ENCODE measurements at regions not wholly inside any gene's neighbourhood (a gene's known extent, or its start where the extent isn't known, plus 50 kb on each side); places are given as distances from the start of the nearest gene placed in this dataset.

DNA sequence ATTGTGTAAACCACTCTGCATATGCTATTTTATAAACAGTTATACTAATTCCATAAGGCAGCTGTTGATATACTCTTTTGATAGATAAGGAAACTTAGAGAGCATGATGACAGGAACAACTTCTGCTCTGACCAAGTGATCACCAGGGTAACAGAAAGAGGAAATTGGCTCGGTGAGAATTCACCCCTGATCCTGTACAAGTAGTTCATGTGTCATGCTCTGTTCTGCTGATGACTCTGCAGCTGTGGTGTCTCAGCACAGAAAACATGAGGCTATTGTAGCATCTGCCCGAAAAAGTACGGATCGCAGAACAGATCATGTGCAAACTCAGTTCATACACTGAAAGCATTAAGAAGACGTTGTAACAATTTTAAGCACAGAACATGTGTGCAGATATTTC lies 345.0 kb downstream of the LRIG3 start:
- Mint-ChIP-seq H3K9me3 (no peaks in the 10 kb centered on the region), H3K4me3 (no peak overlapping the region), H3K4me1 (ENCODE audit: low read depth) (no peaks in the 10 kb centered on the region), H3K27ac (no peak overlapping the region), H3K36me3 (no peaks in the 10 kb centered on the region), H3K27me3 (no peaks in the 10 kb centered on the region)
- POLR2A ChIA-PET: no interaction called here
- intact Hi-C loops (cut with micrococcal nuclease): no loop called here
- CTCF ChIA-PET: no interaction called here
- no peak for DNase-seq

DNA sequence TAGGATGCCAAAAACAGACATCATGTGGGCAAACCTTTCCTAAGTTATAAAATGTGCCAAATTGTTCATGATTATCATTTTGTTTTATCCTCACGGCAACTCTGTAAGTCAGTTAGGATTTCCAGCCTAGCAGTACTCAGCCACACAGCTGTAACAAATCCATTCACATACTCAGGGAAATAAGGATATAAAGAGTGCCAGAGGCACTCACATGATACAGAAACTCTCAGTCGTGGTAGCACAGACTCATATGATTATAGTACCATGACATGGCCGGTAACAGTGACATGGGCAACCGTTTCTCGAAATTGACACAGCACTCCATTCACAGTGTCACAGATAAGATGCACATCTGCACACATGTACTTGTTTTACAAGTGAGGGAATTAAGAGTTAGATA lies 344.2 kb downstream of the LRIG3 start:
- H3K36me3 Mint-ChIP-seq: no peaks in the 10 kb centered on the region
- H3K4me1 Mint-ChIP-seq (ENCODE audit: low read depth): no peaks in the 10 kb centered on the region
- H3K9me3 Mint-ChIP-seq: no peaks in the 10 kb centered on the region
- no peaks in the 10 kb centered on the region for H3K27me3 Mint-ChIP-seq
- ChIA-PET POLR2A (no interaction called here), CTCF (no interaction called here)
- H3K27ac Mint-ChIP-seq: no peak overlapping the region
- intact Hi-C loops (cut with micrococcal nuclease): no loop called here
- no peak overlapping the region for H3K4me3 Mint-ChIP-seq
- no peak for DNase-seq

DNA sequence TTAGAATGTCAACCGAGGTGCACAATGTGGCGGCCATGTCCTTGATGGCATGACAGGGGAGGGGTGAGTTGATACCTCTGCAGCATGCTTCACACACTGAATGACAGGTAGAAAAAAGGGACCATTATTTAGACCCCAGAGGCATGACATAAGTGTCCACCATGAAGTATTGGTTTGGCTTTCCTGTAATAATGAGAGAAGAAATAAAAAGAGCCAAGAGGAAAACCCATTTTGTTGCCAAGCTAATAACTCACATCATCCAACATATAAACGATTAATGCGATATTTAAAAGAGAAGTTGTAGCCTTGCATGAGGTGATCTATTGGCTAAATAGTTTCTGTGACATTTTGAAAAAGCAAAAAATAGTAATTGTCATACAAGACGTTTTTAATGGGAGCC lies 343.4 kb downstream of the LRIG3 start:
- CTCF ChIA-PET: no interaction called here
- no peak overlapping the region for H3K27ac Mint-ChIP-seq
- H3K9me3 Mint-ChIP-seq: no peaks in the 10 kb centered on the region
- DNase-seq: no peak
- no peaks in the 10 kb centered on the region for H3K4me1 Mint-ChIP-seq (ENCODE audit: low read depth)
- no peaks in the 10 kb centered on the region for H3K27me3 Mint-ChIP-seq
- intact Hi-C loops (cut with micrococcal nuclease): no loop called here
- no peaks in the 10 kb centered on the region for H3K36me3 Mint-ChIP-seq
- POLR2A ChIA-PET: no interaction called here
- H3K4me3 Mint-ChIP-seq: no peak overlapping the region

DNA sequence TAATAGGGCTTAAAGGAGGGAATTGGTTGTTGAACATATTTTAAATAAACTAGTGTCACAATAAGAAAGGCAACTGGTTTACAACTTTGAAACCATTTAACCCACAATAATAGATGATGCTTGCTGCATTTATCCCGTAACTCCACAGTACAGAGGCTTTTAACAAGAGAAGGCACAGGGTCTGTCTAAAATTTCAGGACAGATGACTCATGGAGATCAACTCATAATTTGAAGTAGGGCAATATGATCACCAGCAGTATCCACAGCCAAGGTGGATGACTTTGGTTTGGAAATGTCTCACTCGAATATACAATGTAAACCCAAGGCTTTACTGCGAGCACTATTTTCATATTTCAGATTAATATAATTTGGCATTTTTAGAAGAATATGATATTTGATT lies 340.2 kb downstream of the LRIG3 start:
- no peak for DNase-seq
- Mint-ChIP-seq H3K4me1 (ENCODE audit: low read depth) (no peaks in the 10 kb centered on the region), H3K9me3 (no peaks in the 10 kb centered on the region), H3K4me3 (no peak overlapping the region), H3K27ac (no peak overlapping the region), H3K27me3 (no peaks in the 10 kb centered on the region), H3K36me3 (no peaks in the 10 kb centered on the region)
- CTCF ChIA-PET: no interaction called here
- POLR2A ChIA-PET: no interaction called here
- intact Hi-C loops (cut with micrococcal nuclease): no loop called here

DNA sequence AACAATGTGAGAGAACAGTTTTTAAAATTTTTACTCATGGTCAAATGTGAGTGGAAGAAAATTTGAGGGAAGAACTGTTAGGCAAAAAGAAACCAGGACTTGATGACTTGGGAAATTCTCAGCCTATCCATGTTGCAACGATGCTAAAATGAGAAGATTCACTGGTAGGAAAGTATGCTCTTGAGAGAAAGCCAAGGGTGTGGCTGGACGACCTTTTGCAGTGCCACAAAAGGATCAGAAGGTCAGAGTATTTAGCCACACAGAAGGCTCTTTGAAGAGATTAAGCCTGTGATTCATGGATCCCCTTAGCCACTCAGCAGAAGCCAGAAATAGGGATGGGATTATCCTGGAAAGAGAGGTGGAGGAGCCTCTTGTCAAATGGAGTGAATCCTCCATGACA lies 336.8 kb downstream of the LRIG3 start:
- Mint-ChIP-seq H3K4me3 (no peak overlapping the region), H3K4me1 (ENCODE audit: low read depth) (no peaks in the 10 kb centered on the region), H3K9me3 (no peaks in the 10 kb centered on the region), H3K27me3 (no peaks in the 10 kb centered on the region), H3K36me3 (no peaks in the 10 kb centered on the region), H3K27ac (no peak overlapping the region)
- no peak for DNase-seq
- intact Hi-C loops (cut with micrococcal nuclease): no loop called here
- POLR2A ChIA-PET: no interaction called here
- CTCF ChIA-PET: no interaction called here

DNA sequence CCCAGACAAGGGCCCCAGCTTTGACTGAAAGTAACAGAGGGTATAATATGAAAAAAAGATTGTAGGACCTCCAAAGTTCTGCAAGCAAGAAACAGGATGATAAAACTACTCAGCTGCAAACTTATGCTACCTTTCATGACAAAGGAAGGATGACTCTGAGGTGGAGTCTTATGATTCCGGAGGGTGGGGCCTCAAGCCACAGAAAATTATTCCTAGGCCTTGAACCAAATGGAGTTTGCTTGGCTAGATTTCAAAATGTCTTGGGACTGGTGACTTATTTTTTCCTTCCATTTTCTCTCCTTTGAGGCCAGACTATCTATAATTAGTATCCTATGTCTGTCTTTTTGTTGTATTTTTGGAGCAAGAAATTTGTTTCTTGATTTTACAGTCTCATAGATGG lies 336.4 kb downstream of the LRIG3 start:
- Mint-ChIP-seq H3K27me3 (no peaks in the 10 kb centered on the region), H3K36me3 (no peaks in the 10 kb centered on the region), H3K9me3 (no peaks in the 10 kb centered on the region), H3K4me3 (no peak overlapping the region), H3K27ac (no peak overlapping the region), H3K4me1 (ENCODE audit: low read depth) (no peaks in the 10 kb centered on the region)
- ChIA-PET POLR2A (no interaction called here), CTCF (no interaction called here)
- intact Hi-C loops (cut with micrococcal nuclease): no loop called here
- DNase-seq: no peak

DNA sequence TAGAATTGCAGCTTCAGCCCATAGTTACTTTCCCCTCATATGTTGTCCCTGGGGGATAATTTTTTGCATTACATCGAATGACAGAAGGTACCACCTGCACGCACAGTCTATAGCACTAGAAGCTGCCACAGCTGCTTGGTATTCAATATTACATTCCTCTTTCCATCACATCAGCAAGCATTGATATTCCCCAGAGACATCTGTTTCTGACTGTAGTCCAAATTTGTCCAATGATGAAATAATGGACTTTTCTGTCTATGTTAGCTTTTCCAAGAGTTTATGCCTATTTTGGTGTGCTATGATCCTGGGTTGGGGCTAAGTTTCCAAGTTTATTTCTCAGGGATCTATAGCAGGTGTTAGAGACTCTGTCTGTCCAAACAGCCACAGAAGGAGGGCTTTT lies 335.4 kb downstream of the LRIG3 start:
- intact Hi-C loops (cut with micrococcal nuclease): no loop called here
- ChIA-PET POLR2A (no interaction called here), CTCF (no interaction called here)
- no peaks in the 10 kb centered on the region for H3K36me3 Mint-ChIP-seq
- H3K9me3 Mint-ChIP-seq: no peaks in the 10 kb centered on the region
- H3K27me3 Mint-ChIP-seq: no peaks in the 10 kb centered on the region
- no peak for DNase-seq
- H3K4me1 Mint-ChIP-seq (ENCODE audit: low read depth): no peaks in the 10 kb centered on the region
- no peak overlapping the region for H3K27ac Mint-ChIP-seq
- H3K4me3 Mint-ChIP-seq: no peak overlapping the region

DNA sequence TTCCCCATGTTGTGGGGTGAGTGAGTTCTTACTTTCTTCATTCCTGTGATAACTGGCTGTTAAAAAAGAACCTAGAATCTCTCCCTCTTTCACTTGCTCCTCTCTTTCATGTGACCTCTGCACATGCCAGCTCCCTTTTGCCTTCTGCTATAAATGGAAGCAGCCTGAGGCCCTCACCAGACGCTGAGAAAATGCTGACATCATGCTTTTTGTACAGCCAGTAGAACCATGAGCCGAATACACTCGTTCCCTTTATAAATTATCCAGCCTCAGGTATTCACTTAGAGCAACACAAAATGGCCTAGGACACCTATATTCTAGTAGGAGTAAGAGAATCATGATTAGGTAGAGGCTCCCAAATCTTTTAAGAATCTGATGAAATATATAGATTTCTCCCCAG lies 333.5 kb downstream of the LRIG3 start:
- no peaks in the 10 kb centered on the region for H3K4me1 Mint-ChIP-seq (ENCODE audit: low read depth)
- no peaks in the 10 kb centered on the region for H3K9me3 Mint-ChIP-seq
- no peak overlapping the region for H3K4me3 Mint-ChIP-seq
- no peaks in the 10 kb centered on the region for H3K27me3 Mint-ChIP-seq
- no peak for DNase-seq
- no peaks in the 10 kb centered on the region for H3K36me3 Mint-ChIP-seq
- intact Hi-C loops (cut with micrococcal nuclease): no loop called here
- no peak overlapping the region for H3K27ac Mint-ChIP-seq
- ChIA-PET CTCF (no interaction called here), POLR2A (no interaction called here)

DNA sequence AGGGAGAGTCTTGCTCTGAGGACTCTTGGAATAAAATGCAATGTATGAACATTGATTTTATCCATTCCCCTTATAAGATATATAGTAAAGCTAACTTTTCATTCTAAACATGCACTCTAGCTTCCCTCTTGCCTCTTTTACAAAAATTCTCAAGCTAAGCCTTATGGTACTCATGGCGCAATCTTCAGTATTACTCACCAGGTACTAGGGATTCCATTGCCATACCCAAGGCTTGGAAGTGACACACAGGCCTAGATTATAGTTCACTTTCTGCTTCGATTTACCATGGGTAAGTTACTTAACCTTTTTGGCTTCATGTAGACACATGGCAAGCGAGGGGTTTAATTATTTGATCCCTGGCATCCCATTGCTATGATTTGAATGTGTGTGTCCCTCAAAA lies 331.5 kb downstream of the LRIG3 start:
- Mint-ChIP-seq H3K4me1 (ENCODE audit: low read depth) (no peaks in the 10 kb centered on the region), H3K36me3 (no peaks in the 10 kb centered on the region), H3K27me3 (no peaks in the 10 kb centered on the region), H3K27ac (no peak overlapping the region), H3K4me3 (no peak overlapping the region), H3K9me3 (no peaks in the 10 kb centered on the region)
- no peak for DNase-seq
- ChIA-PET CTCF (no interaction called here), POLR2A (no interaction called here)
- intact Hi-C loops (cut with micrococcal nuclease): no loop called here

DNA sequence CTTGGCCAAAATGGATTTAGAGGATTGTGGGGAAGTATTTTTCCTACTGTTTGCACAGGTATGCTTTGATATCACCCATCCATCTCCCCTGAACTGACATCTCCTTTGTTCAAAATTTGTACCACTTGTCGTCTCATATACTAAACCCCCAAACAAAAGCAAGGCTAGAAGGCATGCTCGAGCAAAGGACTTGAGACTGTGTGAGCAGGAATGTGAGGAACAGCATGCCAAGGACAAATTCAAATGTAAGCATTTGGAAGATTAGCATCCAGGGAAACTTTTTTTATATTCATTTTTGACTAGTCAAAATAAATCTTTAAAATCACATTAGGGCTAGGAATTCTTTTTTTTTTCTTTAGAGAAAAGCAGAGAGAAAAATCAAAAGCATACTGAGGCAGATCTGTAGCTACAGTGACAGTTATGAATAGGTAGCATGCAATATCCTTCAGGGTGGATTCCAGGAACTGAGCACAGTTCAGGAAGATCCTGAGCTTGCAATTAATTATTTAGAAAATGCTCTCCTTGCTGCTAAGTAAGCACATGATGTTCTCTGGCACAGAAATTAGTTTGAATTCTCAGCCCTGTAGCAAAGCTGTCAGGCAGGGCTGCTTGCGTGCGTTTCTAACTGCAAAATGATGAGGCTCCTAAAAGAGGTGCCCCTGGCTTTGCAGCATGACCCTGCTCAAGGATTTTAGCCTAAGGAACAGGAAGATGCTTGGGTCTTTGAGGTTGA lies 327.7 kb downstream of the LRIG3 start:
- Mint-ChIP-seq H3K9me3 (no peaks in the 10 kb centered on the region), H3K27ac (no peak overlapping the region), H3K36me3 (no peaks in the 10 kb centered on the region), H3K4me1 (ENCODE audit: low read depth) (no peaks in the 10 kb centered on the region), H3K27me3 (no peaks in the 10 kb centered on the region), H3K4me3 (no peak overlapping the region)
- ChIA-PET CTCF (no interaction called here), POLR2A (no interaction called here)
- intact Hi-C loops (cut with micrococcal nuclease): no loop called here
- no peak for DNase-seq

DNA sequence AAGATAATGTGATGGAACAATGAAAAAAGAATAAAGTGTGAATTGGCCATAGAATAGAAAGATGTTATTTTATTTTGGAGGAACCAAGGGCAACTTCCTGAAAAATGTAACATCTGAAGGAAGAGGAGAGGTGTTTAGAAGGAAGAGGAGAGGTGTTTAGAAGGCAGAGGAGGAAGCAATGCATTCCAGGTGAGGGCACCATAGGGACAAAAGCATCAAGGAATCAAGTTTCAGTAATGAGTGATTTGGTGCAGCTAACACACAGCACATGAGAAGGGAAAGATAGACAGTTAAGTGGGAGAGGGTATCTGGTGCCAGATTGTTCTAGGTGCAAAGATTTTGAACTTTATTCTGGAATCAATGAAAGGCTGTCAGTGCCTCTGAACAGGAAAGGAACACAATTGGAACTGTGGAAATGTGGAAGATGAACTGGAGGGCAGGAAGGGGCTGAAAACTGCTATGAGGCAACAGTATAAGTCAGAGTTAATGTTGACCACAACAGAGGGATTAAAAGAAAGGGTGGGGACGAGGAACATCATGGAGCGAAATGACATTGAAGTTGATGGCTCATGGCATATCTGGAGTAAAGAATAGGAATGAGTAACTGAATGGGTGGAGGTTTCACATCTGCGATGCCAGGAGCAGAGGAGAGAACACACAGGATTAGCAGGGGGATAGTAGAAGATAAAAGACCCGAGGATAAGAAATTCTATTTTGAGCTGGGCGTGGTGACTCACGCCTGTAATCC lies 326.6 kb downstream of the LRIG3 start:
- Mint-ChIP-seq H3K4me3 (no peak overlapping the region), H3K27me3 (no peaks in the 10 kb centered on the region), H3K9me3 (no peaks in the 10 kb centered on the region), H3K36me3 (no peaks in the 10 kb centered on the region), H3K4me1 (ENCODE audit: low read depth) (no peaks in the 10 kb centered on the region), H3K27ac (no peak overlapping the region)
- intact Hi-C loops (cut with micrococcal nuclease): no loop called here
- DNase-seq: no peak
- ChIA-PET POLR2A (no interaction called here), CTCF (no interaction called here)

DNA sequence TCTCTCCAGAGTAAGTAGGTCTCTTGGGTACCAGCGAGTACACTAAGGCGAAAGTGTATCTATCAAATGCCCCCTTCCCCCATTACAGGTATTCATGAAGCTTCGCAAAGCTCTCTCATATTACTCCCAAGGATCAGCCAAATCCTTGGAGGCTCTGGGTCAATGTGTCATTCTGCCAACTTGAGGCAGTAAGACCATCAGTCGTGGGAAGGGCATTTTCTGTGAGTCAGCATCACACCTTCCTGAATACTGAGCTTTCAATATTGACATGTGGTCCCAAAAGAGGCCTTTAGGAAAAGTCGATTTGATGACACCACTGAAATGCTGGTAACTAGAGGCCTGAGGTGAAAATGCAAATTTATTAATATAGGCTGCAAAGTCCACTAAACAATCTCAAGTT lies 323.9 kb downstream of the LRIG3 start:
- ChIA-PET POLR2A (no interaction called here), CTCF (no interaction called here)
- Mint-ChIP-seq H3K36me3 (no peaks in the 10 kb centered on the region), H3K9me3 (no peaks in the 10 kb centered on the region), H3K4me1 (ENCODE audit: low read depth) (no peaks in the 10 kb centered on the region), H3K27me3 (no peaks in the 10 kb centered on the region), H3K27ac (no peak overlapping the region), H3K4me3 (no peak overlapping the region)
- no peak for DNase-seq
- intact Hi-C loops (cut with micrococcal nuclease): no loop called here

DNA sequence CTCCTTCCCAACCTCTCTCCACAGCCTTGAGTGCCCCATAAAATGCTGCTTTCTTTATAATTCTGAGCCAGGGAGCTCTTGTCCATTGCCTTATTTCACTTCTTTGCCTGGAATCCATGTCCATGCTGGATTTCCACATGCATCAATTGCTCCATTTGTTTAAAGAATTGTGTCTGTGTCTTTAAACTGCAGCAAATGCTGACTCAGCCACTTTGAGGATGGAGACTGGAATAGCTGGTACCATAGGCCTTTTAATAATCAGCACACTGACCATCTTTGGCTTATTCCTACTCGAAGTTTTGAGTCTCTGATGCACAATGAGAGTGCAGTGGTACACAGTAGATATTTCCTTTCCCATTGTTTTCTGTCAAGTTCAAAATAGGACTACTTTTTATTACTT lies 318.8 kb downstream of the LRIG3 start:
- intact Hi-C loops (cut with micrococcal nuclease): no loop called here
- Mint-ChIP-seq H3K4me1 (ENCODE audit: low read depth) (no peaks in the 10 kb centered on the region), H3K9me3 (no peaks in the 10 kb centered on the region), H3K27me3 (no peaks in the 10 kb centered on the region), H3K4me3 (no peak overlapping the region), H3K36me3 (no peaks in the 10 kb centered on the region), H3K27ac (no peak overlapping the region)
- ChIA-PET CTCF (no interaction called here), POLR2A (no interaction called here)
- DNase-seq: no peak

Data from activated CD4-positive, alpha-beta memory T cell treated with anti-CD3 and anti-CD28 coated beads for 36 hours (primary cell).